ENCODE measurements at regions not wholly inside any gene's neighbourhood (a gene's known extent, or its start where the extent isn't known, plus 50 kb on each side); places are given as distances from the start of the nearest gene placed in this dataset.

DNA sequence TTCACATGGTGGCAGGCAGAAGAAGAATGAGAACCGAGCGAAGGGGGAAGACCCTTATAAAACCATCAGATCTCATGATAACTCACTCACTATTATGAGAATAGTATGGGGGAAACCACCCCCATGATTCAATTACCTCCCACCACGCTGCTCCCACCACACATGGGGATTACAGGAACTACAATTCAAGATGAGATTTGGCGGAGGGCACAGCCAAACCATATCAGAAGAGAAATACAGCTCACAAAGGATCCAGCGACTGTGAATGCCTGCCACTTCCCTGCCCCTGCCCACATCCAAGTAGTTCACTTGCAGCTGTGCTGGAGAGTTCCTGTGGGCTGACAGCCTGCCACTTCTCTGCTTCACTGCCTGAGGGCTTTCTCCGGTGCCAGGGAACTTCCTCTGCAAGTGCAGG is 148.7 kb downstream of the C7orf25 start:
- DNase-seq (ENCODE audit: low read depth), result no peak
- TF ChIP-seq CTCF (conservative IDR thresholded peaks at IDR 0.05; ENCODE audit: low read depth, low read length), result no peak

GRCh38 chr7:42761486-42761885 is 150.4 kb downstream of the C7orf25 start:
- no peak overlapping the region for H3K4me3 ChIP-seq (ENCODE audit: low read depth, low read length)
- no peak for TF ChIP-seq CTCF (conservative IDR thresholded peaks at IDR 0.05; ENCODE audit: low read depth, low read length)
- DNase-seq (ENCODE audit: low read depth), result no peak

More for the DNA sequence above, 148.7 kb downstream of the C7orf25 start:
- H3K4me3 ChIP-seq (ENCODE audit: low read depth, low read length), result no peak overlapping the region

GRCh38 chr7:42758124-42758523 is 153.7 kb downstream of the C7orf25 start:
- no peak overlapping the region for H3K4me3 ChIP-seq (ENCODE audit: low read depth, low read length)
- DNase-seq (ENCODE audit: low read depth), result no peak
- no peak for TF ChIP-seq CTCF (conservative IDR thresholded peaks at IDR 0.05; ENCODE audit: low read depth, low read length)

DNA sequence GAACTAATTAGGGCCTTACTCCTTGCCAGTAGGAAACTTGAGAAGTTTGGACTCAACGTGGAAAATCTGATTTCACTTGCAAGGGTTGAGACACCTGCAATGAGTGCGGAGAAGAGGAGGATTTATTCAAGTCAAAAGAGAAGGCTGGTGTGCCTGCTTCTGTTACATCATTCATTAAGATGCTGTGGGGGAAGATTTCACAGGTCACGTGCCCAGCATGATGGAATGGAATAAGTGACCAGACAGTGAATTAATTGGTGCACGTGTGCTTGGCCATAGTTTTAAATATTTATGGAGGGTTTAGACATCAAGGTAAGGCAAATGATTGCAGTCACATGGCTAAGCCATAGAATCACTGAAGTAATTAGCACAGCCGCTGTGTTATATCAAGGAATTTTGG is 155.0 kb downstream of the C7orf25 start:
- no peak for TF ChIP-seq CTCF (conservative IDR thresholded peaks at IDR 0.05; ENCODE audit: low read depth, low read length)
- no peak for DNase-seq (ENCODE audit: low read depth)

GRCh38 chr7:42753811-42754363 is 158.0 kb downstream of the C7orf25 start:
- TF ChIP-seq CTCF (conservative IDR thresholded peaks at IDR 0.05; ENCODE audit: low read depth, low read length), result no peak
- no peak for DNase-seq (ENCODE audit: low read depth)
- H3K4me3 ChIP-seq (ENCODE audit: low read depth, low read length), result no peak overlapping the region

More for the DNA sequence above, 155.0 kb downstream of the C7orf25 start:
- no peak overlapping the region for H3K4me3 ChIP-seq (ENCODE audit: low read depth, low read length)

DNA sequence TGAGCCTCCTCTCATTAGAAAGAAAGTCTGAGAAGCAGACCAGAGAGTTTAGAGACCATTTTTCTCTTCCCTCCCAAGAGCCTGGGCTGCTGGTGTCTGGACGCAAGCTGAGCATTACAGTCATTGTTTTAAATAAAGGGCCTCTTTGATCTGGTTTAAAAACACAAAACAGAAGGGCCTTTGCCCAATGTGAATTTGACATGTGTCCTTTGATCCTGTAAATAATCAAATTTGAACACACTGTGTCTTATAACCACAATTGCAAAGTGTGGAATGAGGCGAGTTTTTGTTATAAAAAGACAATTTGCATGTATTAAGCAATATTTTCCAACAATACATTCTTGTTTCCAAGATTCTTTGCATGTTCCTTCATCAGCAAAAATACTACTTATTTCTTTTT is 158.5 kb downstream of the C7orf25 start:
- TF ChIP-seq CTCF (conservative IDR thresholded peaks at IDR 0.05; ENCODE audit: low read depth, low read length), result no peak
- H3K4me3 ChIP-seq (ENCODE audit: low read depth, low read length), result no peak overlapping the region
- no peak for DNase-seq (ENCODE audit: low read depth)

DNA sequence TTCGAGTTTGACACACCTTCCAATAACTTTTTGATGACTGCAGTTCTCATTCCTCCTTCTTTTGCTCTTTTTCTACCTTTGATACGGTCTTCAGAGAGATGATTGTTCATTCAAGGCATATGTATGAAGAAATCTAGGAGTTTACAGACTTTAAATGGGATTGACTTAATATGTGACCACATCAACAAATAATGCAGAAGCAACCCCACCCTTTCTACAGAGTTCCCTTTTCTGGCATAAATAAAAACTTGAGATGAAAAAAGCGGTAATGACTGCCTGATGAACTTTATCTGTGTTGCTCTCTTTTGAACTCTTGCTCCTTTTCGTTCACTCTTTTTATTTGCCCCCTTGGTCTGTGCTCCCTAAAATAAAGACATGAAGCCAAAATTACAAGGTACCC is 161.7 kb downstream of the C7orf25 start:
- no peak for DNase-seq (ENCODE audit: low read depth)
- no peak for TF ChIP-seq CTCF (conservative IDR thresholded peaks at IDR 0.05; ENCODE audit: low read depth, low read length)

More for the DNA sequence above, 161.7 kb downstream of the C7orf25 start:
- no peak overlapping the region for H3K4me3 ChIP-seq (ENCODE audit: low read depth, low read length)

Data from epithelial cell of proximal tubule (primary cell).